ENCODE measurements at regions not wholly inside any gene's neighbourhood (a gene's known extent, or its start where the extent isn't known, plus 50 kb on each side); places are given as distances from the start of the nearest gene placed in this dataset.

GRCh38 chr18:22836932-22837331 is 96.2 kb upstream of the RBBP8 start:
- ChIA-PET RAD21 (ENCODE audit: unreplicated experiment) (no interaction called here), POLR2A (no interaction called here), CTCF (interaction anchor here (0.5 to 1.7 kb wide), 4 partner anchors 11 to 542 kb away, joined by 3 to 7 read pairs (median 3); no protein-coding TSS in a partner anchor), SMC1A (ENCODE audit: uncharacterized antibody, unreplicated experiment) (no interaction called here)
- H3K27ac ChIP-seq (ENCODE audit: control insufficient read depth, insufficient read depth): no peak overlapping the region
- DNase-seq (ENCODE audit: low read depth, low spot score): no peak
- no peak for ATAC-seq
- no peaks in the 10 kb centered on the region for H3K36me3 ChIP-seq (ENCODE audit: control insufficient read depth in 2 of 2, insufficient read depth in 2 of 2, low read length in 1 of 2)
- H3K9me3 ChIP-seq (replicated peaks; ENCODE audit: control insufficient read depth, insufficient read depth, low read length): no peaks in the 10 kb centered on the region
- intact Hi-C loops (cut with micrococcal nuclease; ENCODE audit: unreplicated experiment) (no loop called here), in situ Hi-C loops (cut with MboI) (no loop called here)
- peaks cover 9% of the 10 kb centered on the region for H3K4me1 ChIP-seq (ENCODE audit: control insufficient read depth, insufficient read depth, low read length)
- H4K20me1 ChIP-seq (ENCODE audit: control insufficient read depth, insufficient read depth): no peaks in the 10 kb centered on the region
- no peaks in the 10 kb centered on the region for H3K79me2 ChIP-seq (ENCODE audit: control insufficient read depth, insufficient read depth, low read length)
- no peak for FAIRE-seq
- no peak overlapping the region for H3K4me2 ChIP-seq (ENCODE audit: control insufficient read depth, insufficient read depth)
- no peak overlapping the region for H3K4me3 ChIP-seq
- no peak overlapping the region for H2AFZ ChIP-seq (ENCODE audit: control insufficient read depth, low read depth, low read length)
- H3K9ac ChIP-seq (ENCODE audit: control insufficient read depth, insufficient read depth, low read length): no peak overlapping the region
- BruUV-seq (replicated peaks): no TSS peak
- no peaks in the 10 kb centered on the region for H3K27me3 ChIP-seq (replicated peaks in 1 of 2; ENCODE audit: control insufficient read depth in 2 of 2, insufficient read depth in 2 of 2, low read length in 1 of 2)
- TF ChIP-seq HDAC2 (IDR thresholded peaks at IDR 0.05) (no peak), CHD4 (IDR thresholded peaks at IDR 0.05) (no peak), MLLT1 (IDR thresholded peaks at IDR 0.05) (no peak), ZNF207 (IDR thresholded peaks at IDR 0.05; ENCODE audit: borderline replicate concordance) (no peak), CEBPB (IDR thresholded peaks at IDR 0.05; ENCODE audit: borderline replicate concordance in 1 of 2, low read depth in 2 of 2, low read length in 2 of 2) (no peak), RAD21 (IDR thresholded peaks at IDR 0.05; ENCODE audit: insufficient read depth, low read depth, low read length) (no peak), KLF5 (IDR thresholded peaks at IDR 0.05; ENCODE audit: partially characterized antibody) (no peak), NBN (IDR thresholded peaks at IDR 0.05) (no peak), CTCF (IDR thresholded peaks at IDR 0.05 in 2 of 3, conservative IDR thresholded peaks at IDR 0.05 in 1 of 3; ENCODE audit: control insufficient read depth in 2 of 3, extremely low read depth in 1 of 3, insufficient read depth in 1 of 3, low read depth in 3 of 3, low read length in 3 of 3) (no peak), BCL11A (IDR thresholded peaks at IDR 0.05; ENCODE audit: low read depth, low read length) (no peak), E2F4 (IDR thresholded peaks at IDR 0.05; ENCODE audit: low read depth, low read length) (no peak)
- TF ChIP-seq, protein P1, sequence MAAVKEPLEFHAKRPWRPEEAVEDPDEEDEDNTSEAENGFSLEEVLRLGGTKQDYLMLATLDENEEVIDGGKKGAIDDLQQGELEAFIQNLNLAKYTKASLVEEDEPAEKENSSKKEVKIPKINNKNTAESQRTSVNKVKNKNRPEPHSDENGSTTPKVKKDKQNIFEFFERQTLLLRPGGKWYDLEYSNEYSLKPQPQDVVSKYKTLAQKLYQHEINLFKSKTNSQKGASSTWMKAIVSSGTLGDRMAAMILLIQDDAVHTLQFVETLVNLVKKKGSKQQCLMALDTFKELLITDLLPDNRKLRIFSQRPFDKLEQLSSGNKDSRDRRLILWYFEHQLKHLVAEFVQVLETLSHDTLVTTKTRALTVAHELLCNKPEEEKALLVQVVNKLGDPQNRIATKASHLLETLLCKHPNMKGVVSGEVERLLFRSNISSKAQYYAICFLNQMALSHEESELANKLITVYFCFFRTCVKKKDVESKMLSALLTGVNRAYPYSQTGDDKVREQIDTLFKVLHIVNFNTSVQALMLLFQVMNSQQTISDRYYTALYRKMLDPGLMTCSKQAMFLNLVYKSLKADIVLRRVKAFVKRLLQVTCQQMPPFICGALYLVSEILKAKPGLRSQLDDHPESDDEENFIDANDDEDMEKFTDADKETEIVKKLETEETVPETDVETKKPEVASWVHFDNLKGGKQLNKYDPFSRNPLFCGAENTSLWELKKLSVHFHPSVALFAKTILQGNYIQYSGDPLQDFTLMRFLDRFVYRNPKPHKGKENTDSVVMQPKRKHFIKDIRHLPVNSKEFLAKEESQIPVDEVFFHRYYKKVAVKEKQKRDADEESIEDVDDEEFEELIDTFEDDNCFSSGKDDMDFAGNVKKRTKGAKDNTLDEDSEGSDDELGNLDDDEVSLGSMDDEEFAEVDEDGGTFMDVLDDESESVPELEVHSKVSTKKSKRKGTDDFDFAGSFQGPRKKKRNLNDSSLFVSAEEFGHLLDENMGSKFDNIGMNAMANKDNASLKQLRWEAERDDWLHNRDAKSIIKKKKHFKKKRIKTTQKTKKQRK (IDR thresholded peaks at IDR 0.05; ENCODE audit: low read depth, low read length): no peak
- TF ChIP-seq, protein P2, sequence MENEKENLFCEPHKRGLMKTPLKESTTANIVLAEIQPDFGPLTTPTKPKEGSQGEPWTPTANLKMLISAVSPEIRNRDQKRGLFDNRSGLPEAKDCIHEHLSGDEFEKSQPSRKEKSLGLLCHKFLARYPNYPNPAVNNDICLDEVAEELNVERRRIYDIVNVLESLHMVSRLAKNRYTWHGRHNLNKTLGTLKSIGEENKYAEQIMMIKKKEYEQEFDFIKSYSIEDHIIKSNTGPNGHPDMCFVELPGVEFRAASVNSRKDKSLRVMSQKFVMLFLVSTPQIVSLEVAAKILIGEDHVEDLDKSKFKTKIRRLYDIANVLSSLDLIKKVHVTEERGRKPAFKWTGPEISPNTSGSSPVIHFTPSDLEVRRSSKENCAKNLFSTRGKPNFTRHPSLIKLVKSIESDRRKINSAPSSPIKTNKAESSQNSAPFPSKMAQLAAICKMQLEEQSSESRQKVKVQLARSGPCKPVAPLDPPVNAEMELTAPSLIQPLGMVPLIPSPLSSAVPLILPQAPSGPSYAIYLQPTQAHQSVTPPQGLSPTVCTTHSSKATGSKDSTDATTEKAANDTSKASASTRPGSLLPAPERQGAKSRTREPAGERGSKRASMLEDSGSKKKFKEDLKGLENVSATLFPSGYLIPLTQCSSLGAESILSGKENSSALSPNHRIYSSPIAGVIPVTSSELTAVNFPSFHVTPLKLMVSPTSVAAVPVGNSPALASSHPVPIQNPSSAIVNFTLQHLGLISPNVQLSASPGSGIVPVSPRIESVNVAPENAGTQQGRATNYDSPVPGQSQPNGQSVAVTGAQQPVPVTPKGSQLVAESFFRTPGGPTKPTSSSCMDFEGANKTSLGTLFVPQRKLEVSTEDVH (IDR thresholded peaks at IDR 0.05; ENCODE audit: low read depth, partially characterized antibody): no peak

All from GM12878 (cell line).